Keratinocyte (primary cell): ENCODE measurements at regions not wholly inside any gene's neighbourhood (a gene's known extent, or its start where the extent isn't known, plus 50 kb on each side); places are given as distances from the start of the nearest gene placed in this dataset.

Source experiments
- DNase-seq: peaks from one replicate; pipeline ENCODE4 v3.0.0-alpha.2; 2011; ENCODE audit warnings: low read depth, missing footprints, low spot score
- FAIRE-seq: peaks from 2 replicates; lab custom pipeline; 2011; peaks lifted over from hg19 to GRCh38; lab: Jason Lieb, UNC
- H2AFZ ChIP-seq: 2 replicates; pipeline ENCODE4 v1.6.0; 2012; ENCODE audit warnings: low read length, control low read depth, inconsistent platforms; ENCODE audit not compliant: control insufficient read depth
- H3K27ac ChIP-seq: 2 replicates; pipeline ENCODE4 v1.5.1; 2011; ENCODE audit warnings: low read length; ENCODE audit not compliant: control insufficient read depth, insufficient read depth
- H3K27me3 ChIP-seq: 3 replicates; pipeline ENCODE4 v1.6.0; 2011; ENCODE audit warnings: low read length; ENCODE audit not compliant: control insufficient read depth, insufficient read depth; ENCODE audit errors: extremely low read depth
- H3K36me3 ChIP-seq, 2 experiments: 2 replicates in 1 of 2; 3 replicates in 1 of 2; pipeline ENCODE4 v1.5.1; 2011; ENCODE audit warnings: low read length in 2 of 2, mild to moderate bottlenecking in 1 of 2; ENCODE audit not compliant: control insufficient read depth in 2 of 2, insufficient read depth in 2 of 2; ENCODE audit errors: extremely low read depth in 1 of 2
- H3K4me1 ChIP-seq: 3 replicates; pipeline ENCODE4 v1.5.1; 2011; ENCODE audit warnings: low read length; ENCODE audit not compliant: control insufficient read depth, insufficient read depth; ENCODE audit errors: extremely low read depth
- H3K4me2 ChIP-seq: 3 replicates; pipeline ENCODE4 v1.6.0; 2011; ENCODE audit warnings: low read depth, low read length; ENCODE audit not compliant: control insufficient read depth, insufficient read depth; ENCODE audit errors: extremely low read depth
- H3K4me3 ChIP-seq, 3 experiments: fragments of 200-600 bp in 1 of 3; sonication (generic) in 1 of 3; 2 replicates in 2 of 3; 3 replicates in 1 of 3; pipeline ENCODE4 v1.5.1; 2011 to 2016; ENCODE audit warnings: low read length in 3 of 3, mild to moderate bottlenecking in 3 of 3, control low read depth in 2 of 3, inconsistent platforms in 1 of 3, low read depth in 1 of 3, mixed read lengths in 1 of 3, mixed run types in 1 of 3, moderate library complexity in 1 of 3; ENCODE audit not compliant: control insufficient read depth in 2 of 3, insufficient read depth in 2 of 3; ENCODE audit errors: extremely low read depth in 1 of 3
- H3K79me2 ChIP-seq: 2 replicates; pipeline ENCODE4 v1.6.0; 2012; ENCODE audit warnings: low read length; ENCODE audit not compliant: control insufficient read depth, insufficient read depth
- H3K9ac ChIP-seq: 3 replicates; pipeline ENCODE4 v1.6.0; 2011; ENCODE audit warnings: low read length; ENCODE audit not compliant: control insufficient read depth, insufficient read depth; ENCODE audit errors: extremely low read depth
- H3K9me1 ChIP-seq: 3 replicates; pipeline ENCODE4 v1.6.0; 2011; ENCODE audit warnings: low read length; ENCODE audit not compliant: control insufficient read depth, insufficient read depth; ENCODE audit errors: extremely low read depth
- H3K9me3 ChIP-seq: 2 replicates; pipeline ENCODE4 v1.5.1; 2012; ENCODE audit warnings: low read depth, low read length; ENCODE audit not compliant: control insufficient read depth
- H4K20me1 ChIP-seq: 3 replicates; pipeline ENCODE4 v1.6.0; 2011; ENCODE audit warnings: low read length; ENCODE audit not compliant: control insufficient read depth, insufficient read depth; ENCODE audit errors: extremely low read depth
- EZH2 ChIP-seq: IDR thresholded peaks from one replicate; pipeline ENCODE4 v1.6.1; 2012; ENCODE audit warnings: inconsistent platforms, mild to moderate bottlenecking, low read length, moderate library complexity
- dilution Hi-C: fragments of 300-500 bp; cut with MboI; formaldehyde crosslinking; loops from one replicate; pipeline ENCODE4 v1.7.0; 2020; ENCODE audit warnings: low sequenced_read_pairs; ENCODE audit not compliant: extremely low pct_ligation_motif_present
- TF ChIP-seq, protein P1 (sequence below), 3 experiments: IDR thresholded peaks in 1 of 3; conservative IDR thresholded peaks in 1 of 3; optimal IDR thresholded peaks in 1 of 3; 2 replicates in 2 of 3; 3 replicates in 1 of 3; pipeline versions ENCODE3 to v1.5.1; 2011; ENCODE audit warnings: low read length in 3 of 3, mild to moderate bottlenecking in 3 of 3, moderate library complexity in 2 of 3, control low read depth in 1 of 3, inconsistent platforms in 1 of 3; ENCODE audit not compliant: insufficient read depth in 2 of 3; ENCODE audit errors: extremely low read depth in 1 of 3

GRCh38 chr2:193965263-193965662, 1691.8 kb upstream of the SLC39A10 start:
- Histone ChIP-seq H2AFZ (no peak overlapping the region), H3K27ac (no peak overlapping the region), H3K79me2 (no peaks in the 10 kb centered on the region), H3K36me3 (no peaks in the 10 kb centered on the region), H3K4me3 (no peak overlapping the region), H4K20me1 (no peaks in the 10 kb centered on the region), H3K4me2 (no peak overlapping the region), H3K27me3 (no peaks in the 10 kb centered on the region), H3K4me1 (no peaks in the 10 kb centered on the region), H3K9ac (no peak overlapping the region), H3K9me1 (no peaks in the 10 kb centered on the region), H3K9me3 (no peaks in the 10 kb centered on the region)
- dilution Hi-C loops = no loop called here
- TF ChIP-seq EZH2 = no peak
- TF ChIP-seq, protein P1, sequence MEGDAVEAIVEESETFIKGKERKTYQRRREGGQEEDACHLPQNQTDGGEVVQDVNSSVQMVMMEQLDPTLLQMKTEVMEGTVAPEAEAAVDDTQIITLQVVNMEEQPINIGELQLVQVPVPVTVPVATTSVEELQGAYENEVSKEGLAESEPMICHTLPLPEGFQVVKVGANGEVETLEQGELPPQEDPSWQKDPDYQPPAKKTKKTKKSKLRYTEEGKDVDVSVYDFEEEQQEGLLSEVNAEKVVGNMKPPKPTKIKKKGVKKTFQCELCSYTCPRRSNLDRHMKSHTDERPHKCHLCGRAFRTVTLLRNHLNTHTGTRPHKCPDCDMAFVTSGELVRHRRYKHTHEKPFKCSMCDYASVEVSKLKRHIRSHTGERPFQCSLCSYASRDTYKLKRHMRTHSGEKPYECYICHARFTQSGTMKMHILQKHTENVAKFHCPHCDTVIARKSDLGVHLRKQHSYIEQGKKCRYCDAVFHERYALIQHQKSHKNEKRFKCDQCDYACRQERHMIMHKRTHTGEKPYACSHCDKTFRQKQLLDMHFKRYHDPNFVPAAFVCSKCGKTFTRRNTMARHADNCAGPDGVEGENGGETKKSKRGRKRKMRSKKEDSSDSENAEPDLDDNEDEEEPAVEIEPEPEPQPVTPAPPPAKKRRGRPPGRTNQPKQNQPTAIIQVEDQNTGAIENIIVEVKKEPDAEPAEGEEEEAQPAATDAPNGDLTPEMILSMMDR (optimal IDR thresholded peaks at IDR 0.05 in 1 of 3, IDR thresholded peaks at IDR 0.05 in 1 of 3, conservative IDR thresholded peaks at IDR 0.05 in 1 of 3; ENCODE audit: extremely low read depth in 1 of 3, insufficient read depth in 2 of 3, low read length in 3 of 3) = no peak
- FAIRE-seq = no peak
- DNase-seq = no peak

- Histone ChIP-seq H3K9ac (no peak overlapping the region), H3K27me3 (no peaks in the 10 kb centered on the region), H3K4me3 (no peak overlapping the region), H4K20me1 (no peaks in the 10 kb centered on the region), H3K9me3 (no peaks in the 10 kb centered on the region), H3K4me1 (no peaks in the 10 kb centered on the region), H2AFZ (no peak overlapping the region), H3K9me1 (no peaks in the 10 kb centered on the region), H3K36me3 (no peaks in the 10 kb centered on the region), H3K4me2 (no peak overlapping the region), H3K79me2 (no peaks in the 10 kb centered on the region), H3K27ac (no peak overlapping the region)
- dilution Hi-C loops = no loop called here
- DNase-seq = no peak
- no peak for TF ChIP-seq EZH2
- TF ChIP-seq, protein P1 (optimal IDR thresholded peaks at IDR 0.05 in 1 of 3, IDR thresholded peaks at IDR 0.05 in 1 of 3, conservative IDR thresholded peaks at IDR 0.05 in 1 of 3; ENCODE audit: extremely low read depth in 1 of 3, insufficient read depth in 2 of 3, low read length in 3 of 3) = peak in 2 of 3 experiments; percentile 32 to 48
- no peak for FAIRE-seq
These were observed 1693.4 kb upstream of the SLC39A10 start for GRCh38 chr2:193963472-193964119.
